Transverse colon (tissue), 4 donors: ENCODE measurements at regions not wholly inside any gene's neighbourhood (a gene's known extent, or its start where the extent isn't known, plus 50 kb on each side); places are given as distances from the start of the nearest gene placed in this dataset.

ENCODE experiments used
- DNase-seq: peaks from one replicate; pipeline ENCODE4 v3.0.0-alpha.2; 2019
- H3K27ac ChIP-seq, 4 donors: fragments of 200-600 bp; sonication (generic); 2 replicates each; pipeline ENCODE4 v1.5.1; 2016 to 2018; ENCODE audit warnings: inconsistent platforms in 4 of 4
- H3K27me3 ChIP-seq: fragments of 200-600 bp; sonication (generic); 2 replicates; pipeline ENCODE4 v1.5.1; 2017; ENCODE audit warnings: inconsistent platforms
- H3K36me3 ChIP-seq, 4 donors: fragments of 200-600 bp; sonication (generic); 2 replicates each; pipeline ENCODE4 v1.5.1; 2017 to 2019; ENCODE audit warnings: inconsistent platforms in 4 of 4
- H3K4me1 ChIP-seq, 4 donors: fragments of 200-600 bp; sonication (generic); 2 replicates each; pipeline ENCODE4 v1.5.1; 2017 to 2020; ENCODE audit warnings: inconsistent platforms in 4 of 4
- H3K4me3 ChIP-seq, 4 donors: fragments of 200-600 bp; sonication (generic); 1 replicate in 1 of 4; 2 replicates in 3 of 4; pipeline versions ENCODE4 v1.5.1 to v1.6.1; 2017 to 2019; ENCODE audit warnings: inconsistent platforms in 4 of 4
- H3K9me3 ChIP-seq, 2 donors: fragments of 200-600 bp; sonication (generic); 2 replicates each; pipeline ENCODE4 v1.5.1; 2017 to 2019; ENCODE audit warnings: inconsistent platforms in 2 of 2
- CTCF ChIP-seq, 5 experiments: fragments of 200-600 bp in 3 of 5; fragments of 450-650 bp in 2 of 5; sonication (generic) in 3 of 5; IDR thresholded peaks; 1 replicate in 2 of 5; 2 replicates in 3 of 5; pipeline ENCODE4 v1.5.1; 2016 to 2017; ENCODE audit warnings: antibody characterized with exemption in 5 of 5, inconsistent platforms in 3 of 5, mild to moderate bottlenecking in 2 of 5, moderate library complexity in 1 of 5
- EP300 ChIP-seq: sonication (generic); formaldehyde crosslinking; IDR thresholded peaks from one replicate; pipeline ENCODE4 v1.6.1; 2017; ENCODE audit warnings: antibody characterized with exemption, low read depth
- POLR2A ChIP-seq: fragments of 450-650 bp; IDR thresholded peaks from one replicate; pipeline ENCODE4 v1.6.1; 2016; ENCODE audit warnings: antibody characterized with exemption, mild to moderate bottlenecking, moderate library complexity
- POLR2AphosphoS5 ChIP-seq, 3 donors: sonication (generic); formaldehyde crosslinking; IDR thresholded peaks; one replicate each; pipeline ENCODE4 v1.6.1; 2016; ENCODE audit warnings: antibody characterized with exemption in 3 of 3
- WGBS, 2 donors: methylation state at CpG; one replicate each; pipeline ENCODE4 v1.1.5; 2018; ENCODE audit warnings: low coverage in 1 of 2; 5-methylcytosine and 5-hydroxymethylcytosine counted together
- in situ Hi-C, 4 donors: fragments of 200-750 bp; cut with MboI; loops; one replicate each; pipeline versions ENCODE4 v1.15.0 to v1.15.1; 2017; ENCODE audit warnings: low sequenced_read_pairs in 3 of 4, low pct_ligation_motif_present in 1 of 4, low pct_unique_long_range_greater_than_20kb in 1 of 4
- intact Hi-C: fragments of 100-400 bp; cut with DNase I; formaldehyde crosslinking; loops from one replicate; pipeline ENCODE4 v1.15.1; 2023; ENCODE audit warnings: low total_unique reads

GRCh38 chr22:48662476-48663135 lies 1165.1 kb downstream of the BRD1 start:
- no peaks in the 10 kb centered on the region for H3K27me3 ChIP-seq
- in situ Hi-C loops (no loop called here), intact Hi-C loops (no loop called here)
- H3K4me1 ChIP-seq = no peaks in the 10 kb centered on the region
- H3K27ac ChIP-seq = no peak overlapping the region
- DNase-seq = no peak
- no peak overlapping the region for H3K4me3 ChIP-seq
- TF ChIP-seq POLR2A = no peak
- TF ChIP-seq CTCF (IDR thresholded peaks at IDR 0.05) = no peak
- no peak for TF ChIP-seq POLR2AphosphoS5 (IDR thresholded peaks at IDR 0.05)
- no peak for TF ChIP-seq EP300
- WGBS, 2 donors = 78 to 87% methylated on average over 3 to 17 of the region's 20 CpGs
- H3K9me3 ChIP-seq = no peaks in the 10 kb centered on the region
- H3K36me3 ChIP-seq = no peaks in the 10 kb centered on the region

- H3K4me1 ChIP-seq = no peaks in the 10 kb centered on the region
- H3K36me3 ChIP-seq = no peaks in the 10 kb centered on the region
- intact Hi-C loops (no loop called here), in situ Hi-C loops (no loop called here)
- TF ChIP-seq POLR2A (no peak), POLR2AphosphoS5 (IDR thresholded peaks at IDR 0.05) (no peak), CTCF (IDR thresholded peaks at IDR 0.05) (no peak), EP300 (no peak)
- no peaks in the 10 kb centered on the region for H3K9me3 ChIP-seq
- 75% methylated on average over 7 of the region's 7 CpGs; no CpG with 5 or more reads in 1 of the 2 donors for WGBS, 2 donors
- DNase-seq = no peak
- H3K27me3 ChIP-seq = no peaks in the 10 kb centered on the region
- H3K4me3 ChIP-seq = no peak overlapping the region
- H3K27ac ChIP-seq = no peak overlapping the region
Observed at GRCh38 chr22:48661984-48662383, 1165.7 kb downstream of the BRD1 start.

- 60 to 64% methylated on average over 1 to 30 of the region's 33 CpGs for WGBS, 2 donors
- Histone ChIP-seq H3K36me3 (no peaks in the 10 kb centered on the region), H3K4me1 (no peaks in the 10 kb centered on the region), H3K4me3 (no peak overlapping the region), H3K27ac (no peak overlapping the region), H3K9me3 (no peaks in the 10 kb centered on the region), H3K27me3 (no peaks in the 10 kb centered on the region)
- no peak for DNase-seq
- no peak for TF ChIP-seq EP300
- TF ChIP-seq POLR2AphosphoS5 (IDR thresholded peaks at IDR 0.05) = no peak
- no peak for TF ChIP-seq CTCF (IDR thresholded peaks at IDR 0.05)
- no peak for TF ChIP-seq POLR2A
- intact Hi-C loops = no loop called here
- in situ Hi-C loops = no loop called here
Observed at GRCh38 chr22:48660790-48661740, 1166.6 kb downstream of the BRD1 start.

GRCh38 chr22:48660104-48660789 lies 1167.4 kb downstream of the BRD1 start:
- no peak overlapping the region for H3K4me3 ChIP-seq
- no peaks in the 10 kb centered on the region for H3K4me1 ChIP-seq
- H3K27me3 ChIP-seq = no peaks in the 10 kb centered on the region
- H3K27ac ChIP-seq = no peak overlapping the region
- in situ Hi-C loops (no loop called here), intact Hi-C loops (no loop called here)
- H3K36me3 ChIP-seq = no peaks in the 10 kb centered on the region
- no peak for DNase-seq
- H3K9me3 ChIP-seq = no peaks in the 10 kb centered on the region
- WGBS, 2 donors = 67 to 89% methylated on average over 5 to 22 of the region's 22 CpGs
- TF ChIP-seq POLR2A (no peak), POLR2AphosphoS5 (IDR thresholded peaks at IDR 0.05) (no peak), CTCF (IDR thresholded peaks at IDR 0.05) (no peak), EP300 (no peak)
